ENCODE measurements at regions not wholly inside any gene's neighbourhood (a gene's known extent, or its start where the extent isn't known, plus 50 kb on each side); places are given as distances from the start of the nearest gene placed in this dataset.

DNA sequence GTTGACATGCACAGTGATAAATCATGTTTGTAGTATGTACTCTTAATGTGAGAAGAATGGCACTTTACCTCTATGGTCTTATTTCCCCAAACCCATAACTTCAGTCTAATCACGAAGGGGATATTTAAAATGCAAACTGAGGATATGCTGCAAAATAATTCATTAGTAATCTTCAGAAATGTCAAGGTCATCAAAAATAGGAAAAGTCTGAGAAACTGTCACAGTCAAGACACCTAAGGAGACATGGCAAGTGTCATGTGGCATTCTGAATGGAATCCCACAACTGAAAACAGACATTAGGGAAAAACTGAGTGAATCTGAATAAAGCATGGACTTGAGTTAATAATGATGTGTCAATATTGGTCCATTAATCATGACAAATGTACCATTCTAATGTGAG is 605.5 kb upstream of the ANKRD30A start:
- TF ChIP-seq, protein P1, sequence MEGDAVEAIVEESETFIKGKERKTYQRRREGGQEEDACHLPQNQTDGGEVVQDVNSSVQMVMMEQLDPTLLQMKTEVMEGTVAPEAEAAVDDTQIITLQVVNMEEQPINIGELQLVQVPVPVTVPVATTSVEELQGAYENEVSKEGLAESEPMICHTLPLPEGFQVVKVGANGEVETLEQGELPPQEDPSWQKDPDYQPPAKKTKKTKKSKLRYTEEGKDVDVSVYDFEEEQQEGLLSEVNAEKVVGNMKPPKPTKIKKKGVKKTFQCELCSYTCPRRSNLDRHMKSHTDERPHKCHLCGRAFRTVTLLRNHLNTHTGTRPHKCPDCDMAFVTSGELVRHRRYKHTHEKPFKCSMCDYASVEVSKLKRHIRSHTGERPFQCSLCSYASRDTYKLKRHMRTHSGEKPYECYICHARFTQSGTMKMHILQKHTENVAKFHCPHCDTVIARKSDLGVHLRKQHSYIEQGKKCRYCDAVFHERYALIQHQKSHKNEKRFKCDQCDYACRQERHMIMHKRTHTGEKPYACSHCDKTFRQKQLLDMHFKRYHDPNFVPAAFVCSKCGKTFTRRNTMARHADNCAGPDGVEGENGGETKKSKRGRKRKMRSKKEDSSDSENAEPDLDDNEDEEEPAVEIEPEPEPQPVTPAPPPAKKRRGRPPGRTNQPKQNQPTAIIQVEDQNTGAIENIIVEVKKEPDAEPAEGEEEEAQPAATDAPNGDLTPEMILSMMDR (IDR thresholded peaks at IDR 0.05; ENCODE audit: extremely low read depth in 1 of 2, insufficient read depth in 1 of 2, low read depth in 1 of 2, low read length in 2 of 2): no peak
- TF ChIP-seq POLR2A (IDR thresholded peaks at IDR 0.05; ENCODE audit: low read depth, low read length) (no peak), POLR2AphosphoS5 (IDR thresholded peaks at IDR 0.05; ENCODE audit: insufficient read depth, low read depth, low read length) (no peak), MYC (IDR thresholded peaks at IDR 0.05; ENCODE audit: low read depth, low read length) (no peak), FOS (IDR thresholded peaks at IDR 0.05; ENCODE audit: borderline replicate concordance, insufficient read depth, low read length) (no peak), JUN (IDR thresholded peaks at IDR 0.05; ENCODE audit: borderline replicate concordance, insufficient read depth, insufficient read length, low read depth) (no peak), EZH2 (IDR thresholded peaks at IDR 0.05; ENCODE audit: borderline replicate concordance, low read depth, low read length, severe bottlenecking) (no peak)
- TF ChIP-seq, protein P2, sequence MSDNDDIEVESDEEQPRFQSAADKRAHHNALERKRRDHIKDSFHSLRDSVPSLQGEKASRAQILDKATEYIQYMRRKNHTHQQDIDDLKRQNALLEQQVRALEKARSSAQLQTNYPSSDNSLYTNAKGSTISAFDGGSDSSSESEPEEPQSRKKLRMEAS (IDR thresholded peaks at IDR 0.05; ENCODE audit: insufficient read depth, insufficient read length): no peak

Measured in endothelial cell of umbilical vein (primary cell).